ENCODE measurements at regions not wholly inside any gene's neighbourhood (a gene's known extent, or its start where the extent isn't known, plus 50 kb on each side); places are given as distances from the start of the nearest gene placed in this dataset.
A peak's percentile ranks its signal among the peaks of the same experiment; 100 is the strongest.

GRCh38 chr9:3732077-3733038 is 206.6 kb upstream of the RFX3 start:
- DNase-seq (ENCODE audit: low spot score): peak; percentile 8

- no peak for DNase-seq (ENCODE audit: low spot score)
Measured at GRCh38 chr9:3730511-3730922, 204.7 kb upstream of the RFX3 start.

GRCh38 chr9:3721096-3721495 is 195.3 kb upstream of the RFX3 start:
- DNase-seq (ENCODE audit: low spot score): no peak

GRCh38 chr9:3719286-3719685 is 193.5 kb upstream of the RFX3 start:
- no peak for DNase-seq (ENCODE audit: low spot score)

- DNase-seq (ENCODE audit: low spot score): no peak
Measured at GRCh38 chr9:3716415-3716814, 190.6 kb upstream of the RFX3 start.

- no peak for DNase-seq (ENCODE audit: low spot score)
Measured at GRCh38 chr9:3708751-3709150, 182.9 kb upstream of the RFX3 start.

- DNase-seq (ENCODE audit: low spot score): no peak
Measured at GRCh38 chr9:3704890-3705289, 179.1 kb upstream of the RFX3 start.

GRCh38 chr9:3700772-3701171 is 175.0 kb upstream of the RFX3 start:
- no peak for DNase-seq (ENCODE audit: low spot score)

GRCh38 chr9:3699883-3700282 is 174.1 kb upstream of the RFX3 start:
- DNase-seq (ENCODE audit: low spot score): no peak

GRCh38 chr9:3698531-3698930 is 172.7 kb upstream of the RFX3 start:
- DNase-seq (ENCODE audit: low spot score): no peak

- DNase-seq (ENCODE audit: low spot score): no peak
Measured at GRCh38 chr9:3698076-3698475, 172.3 kb upstream of the RFX3 start.

- DNase-seq (ENCODE audit: low spot score): no peak
Measured at GRCh38 chr9:3696368-3696767, 170.6 kb upstream of the RFX3 start.

GRCh38 chr9:3692606-3693005 is 166.8 kb upstream of the RFX3 start:
- no peak for DNase-seq (ENCODE audit: low spot score)

GRCh38 chr9:3689555-3689954 is 163.8 kb upstream of the RFX3 start:
- no peak for DNase-seq (ENCODE audit: low spot score)

GRCh38 chr9:3687145-3687544 is 161.3 kb upstream of the RFX3 start:
- no peak for DNase-seq (ENCODE audit: low spot score)

GRCh38 chr9:3682186-3682585 is 156.4 kb upstream of the RFX3 start:
- DNase-seq (ENCODE audit: low spot score): no peak

- DNase-seq (ENCODE audit: low spot score): no peak
Measured at GRCh38 chr9:3677541-3677940, 151.7 kb upstream of the RFX3 start.

GRCh38 chr9:3676766-3677165 is 151.0 kb upstream of the RFX3 start:
- DNase-seq (ENCODE audit: low spot score): no peak

- DNase-seq (ENCODE audit: low spot score): no peak
Measured at GRCh38 chr9:3675946-3676345, 150.1 kb upstream of the RFX3 start.

- DNase-seq (ENCODE audit: low spot score): no peak
Measured at GRCh38 chr9:3674561-3674960, 148.8 kb upstream of the RFX3 start.

- no peak for DNase-seq (ENCODE audit: low spot score)
Measured at GRCh38 chr9:3672399-3672798, 146.6 kb upstream of the RFX3 start.

- DNase-seq (ENCODE audit: low spot score): no peak
Measured at GRCh38 chr9:3664044-3664443, 138.2 kb upstream of the RFX3 start.

GRCh38 chr9:3662671-3663070 is 136.9 kb upstream of the RFX3 start:
- no peak for DNase-seq (ENCODE audit: low spot score)

GRCh38 chr9:3660936-3661335 is 135.1 kb upstream of the RFX3 start:
- no peak for DNase-seq (ENCODE audit: low spot score)

All from hematopoietic multipotent progenitor cell treated with erythropoietin and hydrocortisone succinate and interleukin-3 and kit ligand, for 15 days (in vitro differentiated cells).